ENCODE measurements at regions not wholly inside any gene's neighbourhood (a gene's known extent, or its start where the extent isn't known, plus 50 kb on each side); places are given as distances from the start of the nearest gene placed in this dataset.
"Not testable (repeated sequence)": the region's sequence is repeated elsewhere in the genome, so short reads cannot be mapped to it uniquely, and the experiment has no call there.

- DNase-seq (ENCODE audit: low read depth) = not testable (repeated sequence)
These were observed 63.1 kb downstream of the TRIM43 start for GRCh38 chr2:95654897-95655296.

GRCh38 chr2:95656553-95656952, 64.8 kb downstream of the TRIM43 start:
- not testable (repeated sequence) for DNase-seq (ENCODE audit: low read depth)

- not testable (repeated sequence) for DNase-seq (ENCODE audit: low read depth)
These were observed 66.1 kb downstream of the TRIM43 start for GRCh38 chr2:95657937-95658336.

- not testable (repeated sequence) for DNase-seq (ENCODE audit: low read depth)
These were observed 69.2 kb downstream of the TRIM43 start for GRCh38 chr2:95660766-95661562.

GRCh38 chr2:95663471-95664441, 72.0 kb downstream of the TRIM43 start:
- not testable (repeated sequence) for DNase-seq (ENCODE audit: low read depth)

- DNase-seq (ENCODE audit: low read depth) = peak; percentile 22
These were observed 74.8 kb downstream of the TRIM43 start for GRCh38 chr2:95666636-95667035.

- DNase-seq (ENCODE audit: low read depth) = no peak
These were observed 75.7 kb downstream of the TRIM43 start for GRCh38 chr2:95667480-95667879.

- not testable (repeated sequence) for DNase-seq (ENCODE audit: low read depth)
These were observed 77.1 kb downstream of the TRIM43 start for GRCh38 chr2:95668934-95669333.

GRCh38 chr2:95669441-95669991, 77.7 kb downstream of the TRIM43 start:
- DNase-seq (ENCODE audit: low read depth) = no peak

GRCh38 chr2:95670167-95670566, 78.4 kb downstream of the TRIM43 start:
- DNase-seq (ENCODE audit: low read depth) = peak; percentile 61

- DNase-seq (ENCODE audit: low read depth) = no peak
These were observed 78.9 kb downstream of the TRIM43 start for GRCh38 chr2:95670686-95671085.

GRCh38 chr2:95671171-95671570, 79.4 kb downstream of the TRIM43 start:
- DNase-seq (ENCODE audit: low read depth) = not testable (repeated sequence)

- DNase-seq (ENCODE audit: low read depth) = not testable (repeated sequence)
These were observed 80.2 kb downstream of the TRIM43 start for GRCh38 chr2:95671992-95672391.

- not testable (repeated sequence) for DNase-seq (ENCODE audit: low read depth)
These were observed 80.7 kb downstream of the TRIM43 start for GRCh38 chr2:95672500-95672899.

GRCh38 chr2:95674186-95674585, 82.4 kb downstream of the TRIM43 start:
- no peak for DNase-seq (ENCODE audit: low read depth)

GRCh38 chr2:95676573-95676972, 84.8 kb downstream of the TRIM43 start:
- DNase-seq (ENCODE audit: low read depth) = peak; percentile 7

- DNase-seq (ENCODE audit: low read depth) = no peak
These were observed 85.5 kb downstream of the TRIM43 start for GRCh38 chr2:95677346-95677745.

- DNase-seq (ENCODE audit: low read depth) = not testable (repeated sequence)
These were observed 86.0 kb downstream of the TRIM43 start for GRCh38 chr2:95677833-95678232.

- peak; percentile 4 for DNase-seq (ENCODE audit: low read depth)
These were observed 89.4 kb downstream of the TRIM43 start for GRCh38 chr2:95681158-95681557.

GRCh38 chr2:95681589-95682081, 89.8 kb downstream of the TRIM43 start:
- DNase-seq (ENCODE audit: low read depth) = peak; percentile 43

GRCh38 chr2:95682889-95683517, 91.2 kb downstream of the TRIM43 start:
- DNase-seq (ENCODE audit: low read depth) = not testable (repeated sequence)
